ENCODE measurements at regions not wholly inside any gene's neighbourhood (a gene's known extent, or its start where the extent isn't known, plus 50 kb on each side); places are given as distances from the start of the nearest gene placed in this dataset.

DNA sequence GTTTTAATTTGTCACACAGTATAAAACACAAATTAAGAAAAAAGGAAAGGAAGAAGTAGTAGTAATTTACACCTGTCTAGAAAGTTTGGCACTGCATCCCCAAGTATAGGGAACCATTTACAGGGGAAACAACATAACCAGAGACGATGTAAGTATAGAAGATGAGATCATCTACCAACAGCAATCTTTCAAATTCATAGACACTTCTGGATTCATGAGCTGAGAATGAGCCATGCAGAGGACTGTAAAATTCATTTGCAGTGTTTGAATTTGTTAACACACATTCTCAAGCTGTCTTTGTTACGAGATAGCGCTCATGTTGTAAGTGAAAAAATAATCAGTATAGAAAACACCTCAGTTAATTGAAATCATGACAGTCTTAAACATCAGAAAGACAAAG, 337.0 kb upstream of the MEOX2 start:
- DNase-seq (ENCODE audit: low spot score) (no peak), ATAC-seq (ENCODE audit: low FRiP score) (no peak)
- TF ChIP-seq CTCF (IDR thresholded peaks at IDR 0.05), result no peak

GRCh38 chr7:16023046-16023445, 336.6 kb upstream of the MEOX2 start:
- DNase-seq (ENCODE audit: low spot score) (no peak), ATAC-seq (ENCODE audit: low FRiP score) (no peak)
- no peak for TF ChIP-seq CTCF (IDR thresholded peaks at IDR 0.05)

DNA sequence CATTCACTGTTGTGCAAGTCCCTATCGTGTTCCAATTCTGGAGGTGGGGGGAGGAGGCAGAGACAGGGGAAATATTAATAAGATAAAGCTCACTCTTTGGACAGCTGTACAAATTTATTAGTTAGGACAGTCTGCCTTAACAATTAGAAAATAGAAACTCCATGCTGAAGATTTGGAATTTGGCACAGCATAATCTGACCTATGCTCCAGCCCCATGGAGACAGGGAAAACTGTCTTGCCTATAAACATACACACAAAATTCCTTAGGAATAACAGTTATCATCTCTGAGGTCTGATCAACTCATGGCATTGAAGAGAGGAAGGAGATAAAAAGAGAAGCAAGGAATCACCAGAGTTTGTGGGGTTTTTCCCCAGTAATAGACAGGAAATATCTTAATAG, 335.4 kb upstream of the MEOX2 start:
- TF ChIP-seq CTCF (IDR thresholded peaks at IDR 0.05), result no peak
- no peak for ATAC-seq (ENCODE audit: low FRiP score)

GRCh38 chr7:16015981-16016380, 329.5 kb upstream of the MEOX2 start:
- ATAC-seq (ENCODE audit: low FRiP score) (no peak), DNase-seq (ENCODE audit: low spot score) (no peak)
- TF ChIP-seq CTCF (IDR thresholded peaks at IDR 0.05), result no peak

More for the DNA sequence above, 335.4 kb upstream of the MEOX2 start:
- DNase-seq (ENCODE audit: low spot score), result no peak

GRCh38 chr7:16014031-16014430, 327.5 kb upstream of the MEOX2 start:
- TF ChIP-seq CTCF (IDR thresholded peaks at IDR 0.05), result no peak
- no peak for ATAC-seq (ENCODE audit: low FRiP score)

DNA sequence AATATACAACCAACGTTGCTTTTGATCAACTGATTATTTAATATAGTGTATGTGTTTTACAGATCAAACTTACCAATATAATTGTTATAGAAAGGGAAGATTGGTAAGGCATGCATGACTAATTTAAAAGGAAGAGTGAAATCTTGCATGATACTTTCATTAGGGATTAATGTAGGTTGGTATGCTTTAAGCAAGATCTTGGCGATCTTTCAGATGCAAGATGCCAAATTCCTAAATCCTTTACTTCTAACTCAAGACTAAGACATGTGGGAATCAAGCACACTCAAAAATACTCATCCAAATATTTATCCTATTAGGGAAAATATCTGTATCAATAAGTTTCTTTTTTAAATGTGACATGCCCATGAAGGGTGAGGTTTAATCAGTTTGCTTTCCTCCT, 321.4 kb upstream of the MEOX2 start:
- ATAC-seq (ENCODE audit: low FRiP score) (no peak), DNase-seq (ENCODE audit: low spot score) (no peak)
- TF ChIP-seq CTCF (IDR thresholded peaks at IDR 0.05), result no peak

More at GRCh38 chr7:16014031-16014430, 327.5 kb upstream of the MEOX2 start:
- DNase-seq (ENCODE audit: low spot score), result no peak

DNA sequence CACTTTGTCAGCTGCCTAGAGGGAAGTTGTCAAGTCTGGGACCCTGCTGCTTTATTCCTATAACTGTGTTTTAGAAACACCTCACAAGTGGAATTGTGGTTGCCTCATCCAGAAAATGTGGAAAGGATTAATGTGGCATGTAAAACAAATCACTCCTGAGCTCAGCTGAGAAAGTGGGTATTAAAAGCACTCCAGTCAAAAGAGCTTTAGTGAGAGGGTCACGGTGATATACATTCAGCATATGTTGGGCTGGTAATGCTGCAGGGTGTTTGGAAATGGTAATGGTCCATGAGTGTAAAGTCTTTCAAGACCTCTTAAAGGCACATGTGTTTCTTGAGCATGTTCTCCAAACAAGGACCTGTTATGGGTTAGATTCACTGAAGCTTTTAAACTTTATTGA, 318.2 kb upstream of the MEOX2 start:
- no peak for TF ChIP-seq CTCF (IDR thresholded peaks at IDR 0.05)
- DNase-seq (ENCODE audit: low spot score) (no peak), ATAC-seq (ENCODE audit: low FRiP score) (no peak)
